Spinal cord (tissue), 9 donors: ENCODE measurements at regions not wholly inside any gene's neighbourhood (a gene's known extent, or its start where the extent isn't known, plus 50 kb on each side); places are given as distances from the start of the nearest gene placed in this dataset.

Experiments
- DNase-seq, 6 donors: peaks; one replicate each; pipeline versions ENCODE4 v3.0.0 to v3.0.0-alpha.2; 2013 to 2015; ENCODE audit warnings: low spot score in 6 of 6, low read depth in 4 of 6
- H3K27ac ChIP-seq: one replicate; pipeline ENCODE4 v1.5.1; 2013; ENCODE audit warnings: low read depth, low read length, control low read depth
- H3K27me3 ChIP-seq: one replicate; pipeline ENCODE4 v1.6.1; 2013; ENCODE audit warnings: low read length; ENCODE audit not compliant: control insufficient read depth, insufficient read depth
- H3K36me3 ChIP-seq: one replicate; pipeline ENCODE4 v1.6.1; 2013; ENCODE audit warnings: low read length; ENCODE audit not compliant: control insufficient read depth, insufficient read depth
- H3K4me1 ChIP-seq: one replicate; pipeline ENCODE4 v1.6.1; 2013; ENCODE audit warnings: low read length; ENCODE audit not compliant: control insufficient read depth, insufficient read depth
- H3K4me3 ChIP-seq: one replicate; pipeline ENCODE4 v1.5.1; 2013; ENCODE audit warnings: low read depth, low read length, control low read depth
- H3K9me3 ChIP-seq: one replicate; pipeline ENCODE4 v1.6.1; 2013; ENCODE audit warnings: low read length; ENCODE audit not compliant: control insufficient read depth, insufficient read depth
- WGBS: methylation state at CpG from one replicate; pipeline ENCODE4 v1.1.5; 2013; ENCODE audit warnings: missing lambda C conversion rate; ENCODE audit not compliant: insufficient coverage; 5-methylcytosine and 5-hydroxymethylcytosine counted together
- donor health status: healthy.

- Histone ChIP-seq H3K27me3 (no peaks in the 10 kb centered on the region), H3K4me3 (no peak overlapping the region), H3K27ac (no peak overlapping the region), H3K36me3 (no peaks in the 10 kb centered on the region), H3K4me1 (peaks cover 4% of the 10 kb centered on the region), H3K9me3 (peaks cover 2% of the 10 kb centered on the region)
- WGBS = no CpG with 5 or more reads among the region's 1 CpG
- no peak for DNase-seq
Observed at GRCh38 chr4:19698961-19699360, 552.7 kb upstream of the SLIT2 start.

DNA sequence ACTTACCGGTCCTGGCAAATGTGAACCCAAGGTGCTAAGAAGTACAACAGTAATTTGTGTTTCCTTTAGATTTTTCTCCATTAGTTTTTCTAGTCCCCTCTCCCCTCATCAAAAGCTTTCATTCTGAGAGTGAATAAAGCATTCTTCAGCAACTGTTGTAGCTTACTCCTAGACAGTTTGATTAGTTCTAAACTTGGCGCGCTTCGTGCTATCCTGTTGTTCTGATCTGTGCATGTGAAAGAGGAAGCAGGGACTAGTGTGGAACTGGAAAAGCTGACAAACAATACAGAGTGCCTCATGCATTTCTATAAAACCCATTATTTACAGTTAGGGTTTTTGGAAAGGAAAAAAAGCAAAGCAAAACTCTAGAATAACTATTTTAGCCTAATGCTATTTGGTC, 556.9 kb upstream of the SLIT2 start:
- Histone ChIP-seq H3K27me3 (no peaks in the 10 kb centered on the region), H3K9me3 (peaks cover 2% of the 10 kb centered on the region), H3K4me1 (peaks cover 4% of the 10 kb centered on the region), H3K36me3 (no peaks in the 10 kb centered on the region), H3K27ac (peak overlapping the region; percentile 33), H3K4me3 (no peak overlapping the region)
- DNase-seq = peak in 3 of 6 donors; percentile 25 to 58 (median 56)
- WGBS = no CpG with 5 or more reads among the region's 4 CpGs

- 40% methylated on average over 2 of the region's 5 CpGs for WGBS
- H3K4me3 ChIP-seq = no peak overlapping the region
- peaks cover 2% of the 10 kb centered on the region for H3K9me3 ChIP-seq
- H3K36me3 ChIP-seq = no peaks in the 10 kb centered on the region
- no peaks in the 10 kb centered on the region for H3K27me3 ChIP-seq
- H3K27ac ChIP-seq = peak overlapping the region; percentile 65
- DNase-seq = peak in 2 of 6 donors; percentile 36
- peaks cover 4% of the 10 kb centered on the region for H3K4me1 ChIP-seq
Observed at GRCh38 chr4:19693936-19694570, 557.7 kb upstream of the SLIT2 start.

- no peak overlapping the region for H3K4me3 ChIP-seq
- H3K27ac ChIP-seq = no peak overlapping the region
- no peaks in the 10 kb centered on the region for H3K9me3 ChIP-seq
- peaks cover 4% of the 10 kb centered on the region for H3K4me1 ChIP-seq
- no peaks in the 10 kb centered on the region for H3K36me3 ChIP-seq
- no peaks in the 10 kb centered on the region for H3K27me3 ChIP-seq
- WGBS = 75% methylated on average over 2 of the region's 3 CpGs
- no peak for DNase-seq
Observed at GRCh38 chr4:19689511-19689910, 562.2 kb upstream of the SLIT2 start.

- Histone ChIP-seq H3K36me3 (no peaks in the 10 kb centered on the region), H3K9me3 (no peaks in the 10 kb centered on the region), H3K27me3 (no peaks in the 10 kb centered on the region), H3K4me3 (no peak overlapping the region), H3K4me1 (no peaks in the 10 kb centered on the region), H3K27ac (no peak overlapping the region)
- DNase-seq = no peak
Observed at GRCh38 chr4:19686456-19686855, 565.2 kb upstream of the SLIT2 start.

DNA sequence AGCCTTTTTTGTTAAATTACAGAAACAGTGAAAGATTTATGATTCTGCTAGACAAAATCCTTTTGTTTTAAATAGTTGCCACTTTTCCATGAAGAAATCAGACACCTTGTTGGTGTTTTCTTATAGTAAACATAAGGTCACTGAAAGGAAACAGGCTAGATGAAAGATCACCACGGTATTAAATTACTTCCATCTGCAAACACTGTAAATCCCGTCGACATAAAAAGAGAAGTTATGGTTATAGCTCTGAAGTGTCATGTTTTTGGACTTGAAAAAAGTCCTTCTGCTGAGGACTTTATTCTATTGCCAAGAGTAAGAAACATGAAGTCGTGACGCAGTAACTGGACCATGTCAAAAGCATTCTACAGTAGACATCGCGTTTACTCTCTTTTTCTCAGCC, 567.6 kb upstream of the SLIT2 start:
- Histone ChIP-seq H3K4me3 (no peak overlapping the region), H3K9me3 (no peaks in the 10 kb centered on the region), H3K36me3 (no peaks in the 10 kb centered on the region), H3K27me3 (no peaks in the 10 kb centered on the region), H3K27ac (peak overlapping the region; percentile 26), H3K4me1 (no peaks in the 10 kb centered on the region)
- WGBS = 50% methylated on average over 2 of the region's 7 CpGs
- peak in 2 of 6 donors; percentile 20 to 47 for DNase-seq

DNA sequence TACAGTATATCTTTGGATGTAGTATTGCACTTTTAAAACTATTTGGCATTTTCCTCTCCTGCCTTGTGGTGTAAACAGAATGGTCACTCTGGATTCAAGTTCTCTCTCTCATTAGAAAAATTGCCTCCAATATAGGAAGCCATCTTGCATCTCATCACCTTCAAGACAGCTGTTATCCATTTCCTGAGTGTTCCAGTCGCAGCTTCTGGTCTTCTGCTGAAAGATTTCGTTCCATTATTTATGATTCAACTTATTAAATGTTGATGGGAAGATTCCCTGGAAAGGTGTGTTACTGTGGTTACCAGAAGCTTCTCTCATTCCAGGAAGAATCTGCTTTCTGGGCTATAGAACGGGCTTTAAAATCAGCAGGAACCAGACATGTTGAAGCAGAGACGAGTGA, 568.3 kb upstream of the SLIT2 start:
- H3K27ac ChIP-seq = peak overlapping the region; percentile 26
- H3K4me1 ChIP-seq = no peaks in the 10 kb centered on the region
- no peaks in the 10 kb centered on the region for H3K27me3 ChIP-seq
- no peaks in the 10 kb centered on the region for H3K9me3 ChIP-seq
- no peaks in the 10 kb centered on the region for H3K36me3 ChIP-seq
- DNase-seq = peak in 1 of 6 donors; percentile 27
- no peak overlapping the region for H3K4me3 ChIP-seq
- WGBS = 43% methylated on average over 2 of the region's 4 CpGs

DNA sequence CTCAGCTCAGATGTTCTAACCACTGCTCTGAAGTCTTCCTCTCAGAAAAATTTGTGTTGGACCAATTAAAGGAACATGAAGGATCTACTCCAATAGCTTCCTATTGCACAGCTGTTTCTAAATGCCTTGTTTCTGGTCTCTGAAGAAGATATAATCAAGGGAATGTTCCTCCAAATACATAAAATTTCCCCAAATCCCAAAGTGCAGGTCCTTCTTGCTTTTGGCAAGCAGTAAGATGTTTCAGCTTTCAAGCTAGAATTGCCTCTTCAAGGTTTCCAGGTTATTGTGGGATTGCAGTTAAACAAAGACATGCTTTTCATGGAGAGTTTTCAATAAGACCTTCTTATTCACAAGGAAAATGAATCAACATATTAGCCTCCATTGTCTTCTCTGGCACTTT, 574.5 kb upstream of the SLIT2 start:
- Histone ChIP-seq H3K4me1 (no peaks in the 10 kb centered on the region), H3K9me3 (peaks cover 2% of the 10 kb centered on the region), H3K4me3 (no peak overlapping the region), H3K27me3 (no peaks in the 10 kb centered on the region), H3K27ac (no peak overlapping the region), H3K36me3 (no peaks in the 10 kb centered on the region)
- DNase-seq = peak in 1 of 6 donors; percentile 30

DNA sequence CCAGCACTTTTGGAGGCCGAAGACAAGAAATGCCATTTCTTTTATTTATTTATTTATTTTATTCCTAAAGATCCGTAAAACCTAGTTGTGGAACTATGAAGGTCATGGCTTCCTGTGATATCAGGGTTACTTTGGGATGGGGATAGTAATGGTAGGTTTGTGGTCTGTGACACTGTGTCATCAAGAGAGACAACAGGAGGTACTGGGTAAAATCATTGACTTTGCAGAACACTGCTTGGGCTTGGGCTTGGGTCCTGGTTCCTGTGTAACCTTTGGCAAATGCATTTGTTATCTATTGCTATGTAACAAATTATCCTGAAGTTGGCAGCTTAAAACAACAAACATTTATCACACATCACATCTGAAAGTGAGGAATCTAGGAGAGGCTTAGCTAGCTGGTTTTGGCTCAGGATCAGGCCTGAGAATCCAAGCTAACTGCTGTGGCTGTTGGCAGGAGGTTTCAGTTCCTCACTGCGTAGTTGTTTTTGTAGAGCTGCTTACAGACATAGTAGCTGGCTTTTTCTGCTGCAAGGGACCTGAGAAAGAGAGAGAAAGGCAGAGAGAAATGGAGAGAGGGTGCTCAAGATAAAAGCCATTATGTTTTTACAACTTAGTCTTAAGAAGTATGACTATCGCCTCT, 576.4 kb upstream of the SLIT2 start:
- DNase-seq = peak in 1 of 6 donors; percentile 88
- H3K27me3 ChIP-seq = no peaks in the 10 kb centered on the region
- H3K36me3 ChIP-seq = no peaks in the 10 kb centered on the region
- H3K9me3 ChIP-seq = peaks cover 5% of the 10 kb centered on the region
- no peak overlapping the region for H3K4me3 ChIP-seq
- no CpG with 5 or more reads among the region's 4 CpGs for WGBS
- no peak overlapping the region for H3K27ac ChIP-seq
- H3K4me1 ChIP-seq = no peaks in the 10 kb centered on the region

GRCh38 chr4:19659101-19659500, 592.6 kb upstream of the SLIT2 start:
- H3K4me3 ChIP-seq = no peak overlapping the region
- no peaks in the 10 kb centered on the region for H3K4me1 ChIP-seq
- no peak for DNase-seq
- WGBS = 100% methylated on average over 1 of the region's 5 CpGs
- H3K27ac ChIP-seq = no peak overlapping the region
- H3K9me3 ChIP-seq = no peaks in the 10 kb centered on the region
- H3K36me3 ChIP-seq = no peaks in the 10 kb centered on the region
- H3K27me3 ChIP-seq = no peaks in the 10 kb centered on the region
